ENCODE measurements at regions not wholly inside any gene's neighbourhood (a gene's known extent, or its start where the extent isn't known, plus 50 kb on each side); places are given as distances from the start of the nearest gene placed in this dataset.

DNA sequence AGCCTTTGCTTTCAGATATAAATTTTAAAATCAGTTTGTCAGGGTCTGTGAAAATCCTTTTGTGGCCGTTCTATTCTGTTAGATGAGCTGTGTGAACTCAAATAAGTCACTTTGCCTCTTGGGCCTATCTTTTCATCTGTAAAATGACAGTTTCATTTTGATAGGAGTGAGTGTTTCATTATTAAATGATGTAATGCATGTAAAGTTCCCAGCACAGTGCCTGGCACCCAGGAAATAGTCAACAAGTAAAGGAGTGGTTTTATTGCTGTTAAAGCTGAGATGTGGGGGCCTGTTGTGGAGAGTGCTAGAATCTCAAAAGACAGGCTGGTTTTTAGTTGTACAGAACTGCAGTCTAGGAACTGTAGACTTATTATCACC lies 394.5 kb upstream of the CFAP20DC start:
- TF ChIP-seq CTCF (IDR thresholded peaks at IDR 0.05; ENCODE audit: insufficient read depth, low read depth, low read length), result no peak
- TF ChIP-seq EZH2 (IDR thresholded peaks at IDR 0.05; ENCODE audit: insufficient read depth, low read length), result no peak
